HuH-7 (cell line): ENCODE measurements at regions not wholly inside any gene's neighbourhood (a gene's known extent, or its start where the extent isn't known, plus 50 kb on each side); places are given as distances from the start of the nearest gene placed in this dataset.

Experiments used
- DNase-seq: peaks from one replicate; pipeline ENCODE4 v3.0.0; 2011; ENCODE audit warnings: low spot score

DNA sequence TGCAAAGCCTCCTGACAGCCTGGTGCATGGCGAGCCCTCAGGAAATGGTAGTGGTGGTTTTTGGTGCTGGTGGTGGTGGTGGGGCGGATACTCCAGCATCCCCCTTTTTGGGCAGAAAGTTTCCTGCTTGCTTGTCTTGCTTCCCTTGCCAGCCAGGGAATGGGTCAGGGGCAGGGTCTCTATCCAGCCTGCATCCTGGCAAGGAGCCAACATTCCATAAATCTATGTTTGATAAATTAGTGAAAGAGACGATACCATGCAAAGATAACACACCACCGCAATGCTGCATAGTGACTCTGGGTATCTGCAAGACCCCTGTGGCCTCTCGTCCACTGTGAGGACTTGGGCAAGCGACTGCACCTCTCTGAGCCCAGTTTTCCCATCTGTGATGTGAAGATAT, 246.2 kb downstream of the LRFN2 start:
- no peak for DNase-seq

DNA sequence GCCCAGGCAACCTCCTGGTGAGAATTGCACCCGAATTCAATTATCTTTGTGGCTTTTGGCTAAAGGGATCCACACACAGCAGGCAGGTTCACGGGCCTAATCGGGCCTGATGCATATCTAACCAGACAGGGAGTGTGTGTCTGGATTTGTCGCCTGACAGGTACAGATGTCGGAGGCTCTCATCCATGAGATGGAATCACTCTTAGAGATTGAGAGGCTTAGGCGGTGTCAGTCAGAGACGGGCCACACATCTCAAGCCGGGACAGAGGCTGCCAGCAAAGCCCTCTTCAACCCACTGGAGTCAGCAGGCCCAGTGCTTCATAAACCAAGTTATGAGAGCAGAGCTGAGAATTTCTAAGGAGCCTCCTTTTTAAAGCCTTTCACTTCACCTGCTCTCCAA, 247.0 kb downstream of the LRFN2 start:
- DNase-seq, result no peak

DNA sequence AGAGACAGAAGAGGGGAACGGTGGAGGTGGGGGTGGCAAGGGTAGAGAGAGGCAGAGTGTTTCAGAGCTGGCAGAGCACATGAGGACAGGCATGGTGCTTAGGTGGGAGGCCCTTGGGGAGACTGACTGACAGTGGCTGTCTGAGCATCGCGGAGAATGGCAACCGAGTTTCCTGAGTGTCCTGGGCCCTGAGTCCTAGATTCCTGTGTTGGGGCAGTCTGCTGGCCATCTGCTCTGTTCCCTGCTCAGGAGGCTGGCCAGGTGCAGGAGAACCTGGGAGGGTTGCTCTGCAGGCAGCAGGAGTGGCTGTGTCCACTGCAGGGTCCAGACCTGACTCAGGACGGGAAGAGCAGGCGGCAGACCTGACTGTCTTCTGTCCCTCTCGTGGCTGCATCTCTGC, 248.9 kb downstream of the LRFN2 start:
- DNase-seq, result no peak

DNA sequence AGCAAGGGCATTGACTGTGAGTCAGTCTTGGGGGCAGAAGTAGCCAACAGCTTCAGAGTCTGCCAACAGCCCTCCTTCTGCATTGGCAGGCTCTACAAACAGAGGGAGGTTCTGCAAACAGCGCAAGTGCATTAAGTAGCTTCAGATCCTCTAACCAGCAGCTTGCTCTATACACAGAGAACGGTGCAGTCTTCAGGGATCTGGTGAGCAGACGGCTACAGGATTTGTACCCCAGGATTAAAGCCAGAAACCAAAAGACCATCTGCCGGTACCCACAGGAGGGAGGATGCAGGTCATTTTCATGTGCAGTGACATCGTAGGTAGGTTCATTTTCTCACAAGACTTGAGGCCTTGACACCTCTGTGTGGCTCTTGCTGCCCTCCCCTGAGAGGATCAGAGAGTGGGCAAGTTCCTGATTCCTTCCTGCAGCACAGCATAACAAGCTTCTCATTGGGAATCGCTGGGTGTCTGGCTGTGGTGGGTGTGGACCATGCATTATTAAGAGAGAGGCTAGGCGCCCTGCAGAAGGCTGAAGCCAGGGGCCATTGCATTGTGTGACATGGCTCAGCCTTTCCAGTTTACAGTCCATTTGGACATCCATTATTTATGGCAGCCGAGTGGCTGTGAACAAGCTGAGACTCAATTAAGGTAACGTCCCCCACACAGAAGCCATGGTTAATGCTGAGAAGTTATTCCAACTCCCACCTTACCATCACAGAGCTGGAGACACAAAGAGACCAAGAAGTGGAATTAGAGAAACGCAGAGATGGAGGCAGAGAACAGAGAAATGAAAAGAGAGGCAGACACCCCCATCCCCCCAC, 250.0 kb downstream of the LRFN2 start:
- DNase-seq, result no peak

DNA sequence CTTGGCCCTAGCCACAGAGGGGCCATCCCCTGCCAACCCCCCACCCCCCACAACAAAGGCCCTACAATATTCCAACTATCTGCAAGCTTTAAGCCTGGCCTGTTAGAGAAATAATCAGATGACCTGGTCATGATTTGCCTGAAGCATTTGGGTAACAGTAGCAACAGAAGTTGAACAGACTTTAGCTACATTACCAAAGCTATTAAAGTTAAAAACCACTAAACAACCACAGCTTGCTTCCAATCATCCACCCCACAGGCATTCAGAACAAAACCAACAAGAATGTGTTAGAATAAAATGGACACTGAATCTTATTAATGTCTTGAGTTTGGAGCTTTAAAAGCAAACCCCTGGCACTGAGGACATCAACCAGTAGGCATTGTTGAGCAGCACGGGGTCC, 250.9 kb downstream of the LRFN2 start:
- no peak for DNase-seq

DNA sequence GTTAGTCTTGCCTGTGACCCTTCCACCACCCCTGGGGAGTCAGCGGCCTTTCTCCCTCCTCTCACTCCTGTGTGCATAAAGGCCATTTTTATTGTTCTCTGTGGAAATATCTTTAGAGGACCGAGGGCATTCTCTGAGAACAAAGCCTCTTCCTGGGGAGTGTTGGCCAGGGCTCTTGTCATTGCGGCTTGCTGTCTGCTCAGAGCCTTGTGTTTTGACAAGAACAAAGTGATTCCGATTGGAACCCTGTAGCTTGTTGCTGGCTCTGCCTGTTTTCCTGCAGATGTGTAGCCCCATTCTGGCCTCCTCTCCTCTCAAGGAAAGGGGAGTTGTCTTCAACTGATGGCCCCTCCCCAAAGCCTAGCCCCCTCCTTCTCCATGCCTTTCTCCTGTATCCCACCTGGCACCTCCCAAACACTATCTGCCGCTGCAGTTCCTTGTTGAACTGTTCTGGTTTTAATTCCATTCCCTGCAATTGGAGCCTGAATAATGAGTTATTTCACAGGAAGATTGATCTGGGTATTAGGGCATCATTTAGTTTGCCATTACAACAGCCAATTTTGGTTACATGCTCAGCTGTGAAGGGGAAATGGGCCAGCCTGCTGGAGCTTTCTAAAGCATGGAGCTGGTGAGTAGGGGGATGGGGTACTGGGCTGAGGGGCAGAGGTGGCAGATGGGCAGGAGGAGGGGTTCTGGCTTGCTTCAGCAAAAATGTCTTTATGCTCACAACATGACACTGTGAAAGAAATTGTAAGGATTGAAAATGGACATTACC, 252.5 kb downstream of the LRFN2 start:
- no peak for DNase-seq

DNA sequence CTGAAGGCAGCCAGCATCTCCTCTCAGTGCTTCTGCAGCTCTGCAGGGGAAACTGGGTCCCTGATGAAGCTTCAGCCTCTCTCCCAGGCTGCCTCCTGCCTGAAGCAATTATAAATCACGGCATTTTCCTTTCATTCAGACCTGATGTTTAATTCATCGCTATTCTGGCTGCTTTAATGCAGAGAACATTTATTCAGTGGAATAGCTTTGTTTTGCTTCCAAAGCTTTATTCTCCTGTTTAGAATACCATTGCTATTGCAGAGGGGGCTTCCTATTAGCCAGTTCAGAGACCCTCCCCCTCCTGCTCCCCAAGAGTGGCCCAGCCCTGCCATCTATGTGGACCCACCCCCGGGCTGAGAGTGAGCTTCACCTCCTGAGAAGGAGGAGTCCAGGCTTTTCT, 255.6 kb downstream of the LRFN2 start:
- no peak for DNase-seq

DNA sequence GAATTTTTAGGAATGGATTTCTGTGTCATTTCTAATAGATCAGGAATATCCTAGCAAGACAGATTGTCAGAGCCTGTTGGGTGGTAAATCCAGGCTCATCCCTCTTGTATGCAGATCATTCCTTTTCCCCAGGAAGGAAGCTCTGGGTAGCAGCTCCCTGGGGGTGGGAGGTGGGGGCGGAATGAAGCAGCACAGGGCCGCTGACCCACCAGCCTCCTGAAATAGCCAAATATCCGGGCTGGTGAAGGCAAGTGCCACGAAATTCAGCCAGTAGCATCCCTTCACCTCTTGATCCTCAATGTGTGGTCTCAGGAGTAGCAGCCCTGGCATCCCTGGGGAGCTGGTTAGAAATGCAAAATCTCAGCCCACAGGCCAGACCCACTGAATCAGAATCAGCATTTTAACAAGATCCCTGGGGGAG, 256.9 kb downstream of the LRFN2 start:
- no peak for DNase-seq

DNA sequence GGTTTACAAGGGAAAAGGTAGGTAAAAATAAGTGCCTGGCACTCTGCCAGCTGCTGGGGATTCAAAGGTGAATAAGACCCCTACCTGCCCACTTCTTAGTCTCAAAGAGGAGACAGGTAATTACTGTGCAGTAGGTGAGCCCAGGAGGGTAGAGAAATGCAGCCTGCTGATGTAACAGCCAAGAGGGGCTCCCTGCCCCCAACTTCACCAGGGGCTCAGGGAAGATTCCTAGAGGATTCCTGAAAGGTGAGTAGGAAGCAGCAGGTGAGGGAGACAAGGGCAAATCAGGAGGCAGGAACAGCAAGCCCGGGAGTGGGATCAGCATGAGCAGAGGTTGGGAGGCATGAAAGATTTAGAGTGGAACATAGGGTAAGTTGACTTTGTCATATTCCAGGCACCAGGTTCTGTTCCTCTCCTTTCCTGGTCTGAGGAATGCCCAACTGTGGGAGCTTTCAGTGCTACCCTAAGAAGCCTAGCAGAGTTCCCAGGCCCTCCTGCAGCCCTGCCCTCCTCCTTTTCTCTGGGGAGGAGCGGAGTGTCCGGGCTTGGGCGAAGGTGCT, 258.1 kb downstream of the LRFN2 start:
- no peak for DNase-seq

DNA sequence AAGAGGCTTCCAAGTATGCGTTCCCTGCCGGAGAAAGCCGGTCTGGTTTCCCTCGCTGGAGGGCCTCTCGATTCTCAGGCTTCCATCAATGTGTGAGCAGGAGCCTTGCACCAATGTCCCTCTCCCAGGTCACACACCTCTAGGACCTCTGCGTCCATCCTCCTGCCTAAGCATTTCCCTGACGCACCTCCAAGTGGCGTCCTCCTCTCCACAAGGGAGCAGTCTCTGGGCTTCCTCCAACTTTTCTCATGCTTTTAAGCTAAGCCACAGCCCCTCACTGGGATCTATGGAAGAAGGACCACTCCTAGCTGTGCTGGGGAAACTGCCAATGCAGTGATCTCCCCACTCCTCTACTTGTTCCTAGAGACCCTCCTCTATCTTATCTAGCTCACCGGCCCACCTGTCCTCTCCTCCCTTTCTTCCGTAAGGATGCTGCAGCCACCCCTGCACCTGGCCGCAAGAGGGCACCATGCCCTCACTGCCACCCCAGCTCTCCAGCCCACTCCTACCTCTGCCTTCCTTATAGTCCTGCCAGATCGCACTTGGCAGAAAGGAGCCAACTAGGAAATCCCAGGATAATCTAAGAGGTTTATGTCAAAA, 258.7 kb downstream of the LRFN2 start:
- DNase-seq, result peak; percentile 48

DNA sequence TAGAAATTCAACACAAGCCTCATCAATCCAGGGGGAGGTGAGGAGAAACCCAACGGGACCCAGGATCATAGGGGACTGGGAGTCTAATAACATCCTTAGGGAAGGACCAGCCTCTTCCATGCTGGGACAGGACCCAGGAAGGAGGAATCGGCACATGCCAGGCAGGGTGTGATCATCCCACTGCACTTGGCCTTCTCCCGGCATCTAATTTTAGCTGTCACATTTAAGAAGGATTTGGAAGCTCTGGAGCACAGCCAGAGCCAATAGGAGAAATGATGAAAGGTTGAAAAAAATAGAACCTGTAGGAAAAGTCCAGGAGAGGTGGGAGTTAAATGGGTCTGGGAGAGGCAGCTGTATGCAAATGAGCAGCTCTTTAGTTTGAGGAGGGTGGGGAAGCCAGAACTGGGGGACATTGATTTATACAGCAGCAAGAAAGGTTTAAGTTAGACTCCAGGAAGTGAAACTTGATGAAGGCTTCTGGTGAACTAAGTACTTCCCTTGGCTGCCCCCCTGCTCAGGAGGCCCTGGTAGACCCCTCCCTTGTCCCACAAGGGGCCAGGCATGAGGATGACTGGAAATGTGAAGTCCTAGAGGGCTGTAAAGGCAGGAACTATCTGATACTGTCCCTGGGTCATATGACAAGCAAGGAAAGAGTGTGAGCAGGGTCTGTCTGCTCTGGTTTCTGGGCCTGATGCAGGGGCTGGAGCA, 260.3 kb downstream of the LRFN2 start:
- no peak for DNase-seq

DNA sequence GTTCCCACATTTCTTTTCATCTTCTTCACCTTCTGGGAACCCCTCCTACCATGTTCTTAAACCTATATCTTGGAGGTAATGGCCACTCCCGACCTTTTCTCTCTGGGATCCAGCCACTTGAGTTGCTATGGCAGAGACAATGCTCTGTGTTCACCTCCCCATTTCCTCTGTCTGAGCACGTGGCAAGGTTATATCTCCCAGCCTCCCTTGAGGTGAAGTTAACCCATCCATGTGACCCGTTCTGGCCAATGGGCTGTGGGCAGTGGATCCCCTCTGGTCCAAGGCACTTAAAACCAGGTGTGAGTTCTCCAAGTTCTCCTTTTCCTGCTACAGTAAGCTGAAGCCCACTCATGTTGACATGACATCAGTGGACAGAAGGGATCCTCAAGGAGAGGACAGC, 261.4 kb downstream of the LRFN2 start:
- no peak for DNase-seq

DNA sequence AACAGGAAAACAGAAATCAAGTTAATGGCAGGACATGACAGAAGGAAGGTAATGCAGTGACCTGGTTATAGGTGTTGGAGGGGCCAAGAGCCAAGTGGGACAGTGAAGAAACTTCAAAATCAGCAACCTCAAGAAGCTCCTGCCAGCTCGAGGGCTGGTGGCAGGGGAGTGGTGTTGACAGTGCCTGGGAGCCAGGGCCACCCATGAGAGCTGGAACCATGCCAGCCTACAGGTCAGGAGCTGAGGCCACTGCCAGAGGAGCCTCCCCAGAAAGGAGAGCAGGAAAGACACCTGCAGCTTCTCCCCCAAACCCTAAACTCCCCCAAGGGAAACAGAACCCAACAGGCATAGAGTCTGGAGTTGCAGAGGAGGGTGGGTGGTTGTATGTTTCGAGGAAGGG, 262.1 kb downstream of the LRFN2 start:
- no peak for DNase-seq

DNA sequence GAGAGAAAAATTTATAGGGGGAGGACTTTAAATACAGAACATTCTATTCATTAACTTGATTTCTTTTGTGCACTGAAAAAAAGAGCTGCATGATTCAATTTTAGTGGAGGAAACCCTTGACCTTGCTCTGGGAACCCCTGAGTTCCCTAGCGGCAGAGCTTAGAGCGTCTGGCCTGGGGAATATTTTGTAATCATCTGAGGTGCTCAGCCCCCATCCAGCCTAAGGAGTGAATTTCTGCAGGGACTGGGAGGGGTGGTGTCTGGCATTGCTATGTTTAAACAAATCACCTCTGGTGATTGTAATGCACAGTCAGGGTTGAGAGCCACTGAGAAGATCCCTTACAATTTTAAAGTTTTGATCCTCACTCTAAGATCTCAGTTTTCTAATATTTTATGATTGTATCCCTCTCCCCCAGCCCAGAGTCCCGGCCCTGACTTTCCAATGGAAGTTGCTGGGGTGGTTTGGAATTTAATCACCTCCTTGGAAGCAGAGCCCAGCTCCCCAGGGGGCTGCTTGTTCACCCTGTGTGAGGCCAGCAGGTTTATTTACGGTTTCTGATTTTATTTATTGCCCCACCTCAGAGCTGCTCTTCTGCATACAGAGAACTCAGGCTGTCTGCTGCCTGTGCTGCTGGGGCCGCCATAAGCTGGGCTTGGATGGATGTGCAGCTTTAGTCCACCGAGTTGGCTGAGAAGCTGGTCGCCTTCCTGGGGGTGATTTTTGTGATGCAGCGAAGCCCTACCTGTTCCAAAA, 263.1 kb downstream of the LRFN2 start:
- no peak for DNase-seq

DNA sequence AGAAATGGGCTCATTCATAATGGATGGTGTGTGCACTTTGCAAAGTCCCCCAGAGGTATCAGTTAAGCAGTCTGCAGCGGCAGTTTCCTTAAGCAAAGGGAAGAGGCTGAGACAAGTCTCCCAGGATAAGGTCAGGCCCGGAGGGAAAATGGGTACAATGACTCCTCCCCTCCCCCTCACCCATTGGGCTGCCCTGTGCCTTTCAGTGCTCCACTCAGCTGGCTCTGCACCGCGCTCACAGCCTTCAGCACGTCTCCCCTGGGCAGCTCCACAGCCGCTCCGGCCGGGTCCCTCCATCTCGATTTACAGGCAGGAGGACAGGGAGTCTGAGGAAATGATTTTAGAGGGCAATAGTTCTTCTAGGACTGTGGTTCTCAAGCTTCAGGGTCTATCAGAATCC, 264.8 kb downstream of the LRFN2 start:
- DNase-seq, result no peak

DNA sequence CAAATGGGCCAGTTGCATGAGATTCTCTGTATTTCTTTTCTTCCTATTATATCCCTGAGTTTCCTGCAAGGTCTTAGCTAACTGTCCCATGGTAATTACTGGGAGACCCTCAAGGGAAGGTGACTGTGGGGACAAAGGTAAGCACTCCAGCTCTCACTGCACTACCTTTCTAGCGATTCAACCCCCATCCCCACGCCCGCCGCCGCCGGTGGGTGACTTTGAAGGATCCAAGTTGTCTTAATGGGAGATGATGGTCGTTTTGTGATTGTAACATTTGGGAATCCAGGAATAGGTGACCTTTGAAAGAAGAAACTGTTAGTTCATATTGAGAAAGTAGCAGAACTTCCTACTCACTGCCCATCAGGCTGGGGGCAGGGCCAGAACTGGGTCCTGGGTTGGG, 265.5 kb downstream of the LRFN2 start:
- DNase-seq, result no peak

DNA sequence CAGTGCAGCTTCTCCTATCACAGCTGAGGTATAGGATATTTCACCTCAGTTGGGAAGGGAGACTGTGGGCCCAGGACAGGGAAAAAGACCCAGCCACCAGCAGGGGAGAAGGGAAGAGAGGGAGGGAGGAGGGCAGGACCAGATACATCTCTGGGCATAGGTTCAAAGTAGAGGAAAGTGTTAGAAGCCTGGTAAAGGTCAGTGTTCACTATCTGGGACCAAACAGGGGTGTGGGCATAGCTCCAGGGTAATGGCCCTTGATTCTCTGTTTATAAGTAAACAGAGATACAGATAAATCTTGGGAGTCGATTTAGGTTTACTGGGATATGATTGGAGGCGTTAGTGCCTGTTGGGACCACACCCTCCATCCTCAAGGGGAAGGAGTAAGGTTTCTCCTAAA, 266.2 kb downstream of the LRFN2 start:
- DNase-seq, result no peak

DNA sequence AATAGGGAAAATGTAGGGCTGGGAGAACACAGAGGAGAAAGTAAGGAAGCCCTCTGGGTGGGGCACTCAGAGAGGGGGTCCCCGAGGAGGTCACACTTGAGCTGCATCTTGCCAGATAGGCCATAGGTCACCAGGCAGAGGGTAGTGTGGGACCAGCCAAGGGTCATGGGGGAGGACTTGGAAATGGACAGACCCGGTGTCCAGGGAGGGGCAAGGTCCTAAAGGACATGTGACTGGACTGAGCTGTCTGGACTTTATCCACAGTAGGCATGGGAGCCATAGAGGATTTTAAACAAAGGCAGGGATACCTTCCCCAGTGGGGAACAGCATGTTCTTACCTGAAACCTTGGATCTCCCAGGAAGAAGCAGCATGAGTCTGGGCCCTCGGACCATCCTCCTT, 266.7 kb downstream of the LRFN2 start:
- DNase-seq, result no peak

DNA sequence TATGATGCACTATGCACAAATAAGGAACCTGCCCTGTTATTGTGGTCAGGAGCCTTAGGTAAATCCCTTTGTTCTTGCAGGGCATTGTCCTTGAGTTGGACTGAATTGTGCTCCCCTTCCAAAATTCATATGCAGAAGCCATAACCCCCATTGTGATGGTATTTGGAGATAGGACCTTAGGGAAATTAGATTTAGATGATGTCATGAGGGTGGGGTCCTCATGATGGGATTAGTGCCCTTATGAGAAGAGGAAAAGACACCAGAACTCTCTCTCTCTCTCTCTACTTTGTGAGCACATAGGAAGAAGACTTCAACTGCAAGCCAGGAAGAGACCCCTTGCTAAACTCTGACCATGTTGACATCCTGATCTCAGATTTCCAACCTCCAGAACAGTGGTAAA, 268.0 kb downstream of the LRFN2 start:
- DNase-seq, result no peak

DNA sequence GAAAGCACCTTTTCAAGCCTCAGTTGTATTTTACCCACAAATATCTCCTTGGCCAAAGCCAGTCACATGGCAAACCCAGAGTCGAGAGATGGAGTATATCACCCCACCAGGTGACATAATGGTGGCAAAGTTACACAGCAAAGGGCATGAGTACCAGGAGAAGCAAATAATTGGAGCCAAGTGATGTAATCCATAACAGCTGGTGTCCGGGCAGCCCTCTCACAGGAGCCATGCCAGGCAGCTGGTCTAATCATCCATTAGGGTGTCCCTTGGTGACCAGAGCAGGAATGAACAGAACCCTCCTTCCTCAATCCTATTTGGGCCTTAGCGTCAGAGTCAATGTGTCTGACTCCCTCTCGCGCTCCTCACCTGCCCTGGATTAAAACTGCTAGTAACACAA, 272.1 kb downstream of the LRFN2 start:
- DNase-seq, result no peak

DNA sequence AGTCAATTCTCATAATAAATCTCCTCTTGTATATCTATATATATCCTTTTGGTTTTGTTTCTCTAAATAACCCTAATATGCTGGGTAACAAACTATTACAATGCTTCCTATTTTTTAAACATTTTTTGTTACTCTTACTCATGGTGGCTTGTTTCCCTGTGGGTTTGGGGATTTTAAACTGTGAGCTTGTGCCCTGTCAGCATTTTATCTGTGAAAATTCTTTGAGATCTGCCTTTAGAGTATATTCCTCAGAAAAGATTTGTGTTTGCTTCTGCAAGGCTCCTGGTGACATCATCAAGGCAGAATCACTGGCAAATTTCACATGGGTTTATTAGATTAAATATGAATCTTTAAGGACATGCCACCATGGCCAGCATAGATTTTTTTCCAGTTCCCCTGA, 273.6 kb downstream of the LRFN2 start:
- no peak for DNase-seq
